Heart left ventricle (tissue), 13 donors: ENCODE measurements at regions not wholly inside any gene's neighbourhood (a gene's known extent, or its start where the extent isn't known, plus 50 kb on each side); places are given as distances from the start of the nearest gene placed in this dataset.

ENCODE experiments used
- CTCF ChIP-seq, 12 donors: fragments of 200-600 bp; sonication (generic) in 4 of 12; IDR thresholded peaks; one replicate each; pipeline versions ENCODE4 v1.5.0 to v1.8.0; 2018 to 2022; ENCODE audit warnings: antibody characterized with exemption in 12 of 12, mild to moderate bottlenecking in 5 of 12
- POLR2A ChIP-seq, 2 donors: fragments of 450-650 bp; IDR thresholded peaks; one replicate each; pipeline ENCODE4 v1.6.1; 2017; ENCODE audit warnings: antibody characterized with exemption in 2 of 2, mild to moderate bottlenecking in 2 of 2, moderate library complexity in 2 of 2
- donor health status: ischemic (EF 13 %, LVEDD 7.1; RV severe dilation, severe dysfunction).
- donor health status: DM: no; HTN: yes; CAD: no.
- donor health status: DM: no; HTN: no; CAD: no.
- donor health status: ischemic (EF 25% LVEDD 6.9; RV normal size, moderate dysfunction).
- donor health status: ischemic (EF 25% LVEDD 5.7; RV mildly dilated, moderate dysfunction).
- donor health status: ischemic (EF 35%, LVEDD 5.7; RV mildly dilated, moderate dysfunction).
- donor health status: nonischemic (EF 11% LVEDD 7.7; RV severe dilation, severe dysfunction).
- donor health status: DM: yes; HTN: yes; CAD: no.
- donor health status: PGD.
- donor health status: ischemic (EF 29% LVEDD 5.4; RV normal size, mild dysfunction).
- donor health status: nonischemic (EF 23%, LVEDD 6.1; RV moderate dilation, normal function).

- no peak for TF ChIP-seq CTCF (IDR thresholded peaks at IDR 0.05)
- no peak for TF ChIP-seq POLR2A (IDR thresholded peaks at IDR 0.05)
These were observed 208.1 kb downstream of the OPA1 start for GRCh38 chr3:193801097-193801496.
